ENCODE measurements at regions not wholly inside any gene's neighbourhood (a gene's known extent, or its start where the extent isn't known, plus 50 kb on each side); places are given as distances from the start of the nearest gene placed in this dataset.

DNA sequence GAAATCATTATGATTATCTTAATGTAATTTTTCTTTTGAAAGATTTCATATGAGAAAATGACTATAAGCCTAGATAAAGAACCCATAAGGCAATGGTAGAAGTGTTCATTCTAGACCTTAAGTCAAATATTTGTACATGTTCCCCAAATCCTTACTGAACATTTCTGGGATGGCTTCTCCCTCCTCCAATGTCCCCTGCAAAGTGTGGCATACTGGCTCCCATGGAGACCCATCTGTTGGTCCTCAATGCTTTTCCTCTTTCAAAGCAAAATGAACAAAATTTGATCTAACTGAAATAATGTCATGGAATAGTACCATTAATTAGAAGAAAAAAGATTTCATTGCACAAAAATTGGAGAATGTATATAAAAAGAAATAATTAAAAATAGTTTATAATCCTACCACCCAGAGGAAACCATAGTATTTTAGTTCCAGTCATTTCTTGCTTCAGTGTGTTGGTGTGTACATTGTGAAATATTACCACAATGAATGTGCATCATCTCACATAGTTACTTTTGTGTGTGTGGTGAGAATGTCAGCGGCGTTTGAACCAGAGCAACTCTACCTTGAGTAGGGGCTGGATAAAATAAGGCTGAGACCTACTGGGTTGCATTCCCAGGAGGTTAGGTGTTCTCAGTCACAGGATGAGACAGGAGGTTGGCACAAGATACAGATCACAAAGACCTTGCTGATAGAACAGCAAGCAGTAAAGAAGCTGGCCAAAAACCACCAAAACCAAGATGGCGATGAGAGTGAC lies 181.3 kb downstream of the UXS1 start:
- no peak for TF ChIP-seq CTCF (IDR thresholded peaks at IDR 0.05)
- TF ChIP-seq EP300 (IDR thresholded peaks at IDR 0.05), result no peak
- TF ChIP-seq POLR2A (IDR thresholded peaks at IDR 0.05), result no peak
